DMS114 treated with DMSO at 0.1 percent for 48 hours (cell line): ENCODE measurements at regions not wholly inside any gene's neighbourhood (a gene's known extent, or its start where the extent isn't known, plus 50 kb on each side); places are given as distances from the start of the nearest gene placed in this dataset.

ENCODE experiments used
- DNase-seq: peaks from one replicate; lab custom pipeline; 2025; ENCODE audit not compliant: unreplicated experiment; lab: John Stamatoyannopoulos, UW

GRCh38 chr18:40048886-40049650 lies 1906.0 kb upstream of the PIK3C3 start:
- no peak for DNase-seq

DNA sequence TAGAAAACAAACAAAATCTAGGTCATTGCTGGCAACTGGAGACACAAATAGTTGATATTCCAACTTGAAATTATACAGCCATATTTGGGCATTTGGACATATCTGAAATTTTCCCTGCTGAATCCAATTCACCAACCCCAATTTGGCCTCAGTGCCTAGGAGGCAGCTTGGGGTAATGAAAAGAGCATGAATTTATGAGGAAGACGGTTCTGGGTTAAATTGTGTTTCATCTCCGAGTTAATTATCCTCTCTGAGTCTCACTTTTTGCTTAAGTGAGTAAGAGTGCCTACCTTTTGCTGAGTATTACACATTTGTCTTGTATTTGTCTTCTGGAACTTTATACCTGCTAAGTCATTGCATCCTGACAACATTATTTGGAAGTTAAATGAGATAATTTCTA lies 1906.8 kb upstream of the PIK3C3 start:
- DNase-seq = no peak

DNA sequence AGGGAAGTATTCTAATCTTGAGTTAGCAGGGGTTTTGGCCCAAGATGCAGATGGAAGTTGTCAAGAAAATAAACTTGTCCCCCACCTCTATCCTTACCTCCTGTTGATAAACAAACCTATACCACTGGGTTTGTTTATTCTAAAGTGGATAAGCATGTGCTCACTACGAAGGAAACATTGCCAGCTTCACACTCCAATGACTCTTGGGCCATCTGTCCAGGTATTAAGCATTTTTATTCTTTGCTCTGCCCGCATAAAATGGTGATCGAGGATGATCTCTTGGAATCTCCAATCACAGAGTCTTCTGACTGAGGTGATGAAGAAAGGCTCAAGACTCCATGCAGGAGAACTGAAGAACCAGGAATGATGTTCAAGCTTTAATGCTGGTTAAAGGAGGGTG lies 1908.4 kb upstream of the PIK3C3 start:
- no peak for DNase-seq

DNA sequence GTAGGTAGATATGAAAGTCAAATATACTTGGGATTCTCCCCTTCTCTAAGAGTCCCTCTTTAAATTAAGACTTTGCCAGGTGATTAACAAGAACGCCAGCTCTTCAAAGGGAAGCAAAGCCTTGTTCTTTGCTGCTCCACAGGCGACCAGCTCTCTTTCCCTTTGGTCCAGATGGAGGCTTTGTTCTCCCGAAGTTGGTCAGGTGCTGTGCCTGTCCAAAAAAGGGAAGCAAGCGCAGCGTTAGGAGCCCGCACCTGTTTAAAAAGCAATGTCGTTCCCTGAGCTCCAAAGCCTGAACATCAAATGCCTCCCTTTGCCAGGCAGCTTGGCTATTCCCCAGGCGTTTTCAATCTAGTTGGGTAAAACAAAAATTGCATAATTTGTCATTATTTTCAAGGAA lies 1913.1 kb upstream of the PIK3C3 start:
- DNase-seq = no peak

DNA sequence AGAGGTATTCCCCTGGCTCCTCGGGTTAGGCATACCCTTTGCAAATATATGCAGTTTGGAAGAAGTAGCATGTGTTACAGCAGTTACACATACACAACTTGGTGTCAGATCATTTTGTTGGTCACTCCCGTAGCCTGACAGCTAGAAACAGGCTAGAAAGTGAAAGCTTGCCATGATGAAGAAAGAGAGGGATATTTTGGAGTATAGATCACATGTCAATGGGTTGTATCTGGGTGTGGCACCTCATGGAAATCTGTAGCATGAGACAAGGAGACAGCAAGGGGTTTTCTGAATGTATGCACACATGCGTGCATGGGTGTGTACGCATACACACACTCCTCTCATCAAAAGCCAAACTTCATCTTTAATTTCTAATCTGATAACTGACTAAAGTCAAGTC lies 1914.5 kb upstream of the PIK3C3 start:
- DNase-seq = no peak

DNA sequence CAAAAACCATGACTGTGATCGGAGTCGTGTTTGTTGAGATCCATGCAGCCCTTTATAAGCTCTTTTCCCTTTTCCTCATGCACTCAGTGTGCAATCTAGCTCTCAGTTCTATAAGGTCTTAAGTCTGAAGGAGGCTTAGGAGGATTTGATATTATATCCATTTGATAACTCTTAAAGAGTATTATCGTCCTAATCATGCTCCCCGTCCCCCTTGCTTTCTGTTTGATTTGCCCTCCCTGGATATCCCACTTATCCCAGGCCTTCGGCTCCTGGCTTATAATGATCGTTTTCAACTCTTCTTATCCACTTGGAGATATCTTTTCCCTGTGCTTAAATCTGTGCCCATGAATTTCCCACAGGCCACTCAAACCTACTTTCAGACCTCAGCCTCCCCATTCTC lies 1917.7 kb upstream of the PIK3C3 start:
- DNase-seq = no peak

GRCh38 chr18:40036861-40037260 lies 1918.2 kb upstream of the PIK3C3 start:
- DNase-seq = no peak

GRCh38 chr18:40035966-40036365 lies 1919.1 kb upstream of the PIK3C3 start:
- DNase-seq = no peak

DNA sequence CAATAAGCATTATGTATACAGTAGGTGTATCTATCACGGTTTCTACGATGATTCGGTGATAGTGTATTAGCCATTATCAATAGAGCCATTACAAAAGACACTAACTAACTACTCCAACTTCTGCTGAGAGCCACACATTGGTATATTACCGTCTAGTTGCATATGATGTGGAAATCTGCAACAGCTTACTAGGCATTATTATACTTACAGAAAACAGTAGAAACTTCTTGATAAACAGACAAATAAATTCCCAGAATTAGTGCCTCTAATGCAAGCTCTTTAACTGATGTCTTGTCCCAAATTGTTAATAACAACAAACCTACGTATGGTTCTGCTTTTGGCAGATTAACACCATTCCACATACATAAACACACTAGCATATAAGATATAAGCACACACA lies 1923.0 kb upstream of the PIK3C3 start:
- DNase-seq = no peak

- DNase-seq = no peak
Observed at GRCh38 chr18:40031435-40031834, 1923.6 kb upstream of the PIK3C3 start.

GRCh38 chr18:40019797-40020392 lies 1935.1 kb upstream of the PIK3C3 start:
- DNase-seq = no peak

DNA sequence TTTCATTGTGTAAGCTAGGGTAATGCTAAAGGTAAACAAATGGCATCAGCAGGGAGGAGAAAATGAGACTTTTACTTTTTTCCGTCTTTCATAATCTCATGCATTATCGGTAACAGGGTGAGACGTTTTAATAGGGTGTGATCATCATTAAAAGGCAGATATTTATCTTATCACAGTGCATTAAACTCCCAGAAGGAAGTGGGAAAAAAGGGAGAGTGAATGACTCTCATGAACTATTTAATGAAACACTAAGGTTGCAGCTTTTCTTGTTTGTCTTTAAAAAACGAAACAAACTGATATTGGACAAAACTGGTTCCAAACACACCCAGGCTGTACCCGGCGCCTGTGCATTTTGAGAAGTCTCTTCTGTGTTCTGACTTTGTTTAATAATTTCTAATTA lies 1936.8 kb upstream of the PIK3C3 start:
- no peak for DNase-seq

GRCh38 chr18:40017021-40017420 lies 1938.0 kb upstream of the PIK3C3 start:
- no peak for DNase-seq

DNA sequence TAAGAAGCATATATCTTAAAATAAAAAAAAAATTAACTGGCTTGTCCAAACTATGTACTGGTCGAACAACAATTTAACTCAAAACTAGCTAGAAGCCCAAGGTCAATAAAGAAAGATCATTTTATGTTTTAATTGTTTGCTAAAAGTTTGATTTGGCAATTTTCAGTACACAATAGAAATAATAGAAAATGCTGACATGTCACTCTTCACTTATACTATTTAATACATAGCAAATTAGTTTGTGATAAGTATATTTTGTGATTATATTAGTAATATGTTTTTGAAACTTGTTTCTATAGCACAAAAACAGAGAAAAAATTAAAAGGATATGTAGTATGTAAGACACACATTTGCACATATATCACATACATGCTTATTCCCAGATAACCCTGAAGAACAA lies 1938.6 kb upstream of the PIK3C3 start:
- DNase-seq = no peak

DNA sequence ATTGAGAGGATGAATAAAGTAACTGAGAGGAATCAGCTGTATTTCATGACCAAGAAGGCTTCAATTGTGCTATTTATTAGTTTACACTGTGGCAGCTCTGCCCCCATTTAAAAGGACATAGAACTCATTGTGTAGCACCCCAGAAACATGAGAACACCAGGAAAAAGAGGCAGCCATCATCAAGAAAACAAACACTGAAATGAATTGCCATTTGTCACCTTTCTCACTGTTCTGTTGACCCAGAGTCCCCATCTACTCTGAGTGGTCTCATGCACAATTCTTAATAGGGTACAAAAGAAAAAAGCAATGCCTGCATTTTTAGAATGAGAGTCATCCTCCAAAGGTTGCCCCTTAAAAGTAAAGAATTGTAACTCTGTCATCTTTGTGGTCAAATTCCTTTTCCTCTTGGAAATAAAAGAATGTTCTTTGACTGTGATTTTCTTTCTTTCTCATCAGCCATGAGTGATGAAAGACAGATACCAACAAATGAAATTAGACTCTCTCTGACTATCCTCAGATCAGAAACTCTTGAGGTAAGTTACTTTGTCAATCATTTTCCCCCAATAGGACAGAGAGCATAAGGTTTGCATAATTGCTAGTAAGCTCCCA lies 1941.9 kb upstream of the PIK3C3 start:
- DNase-seq = no peak

- DNase-seq = no peak
Observed at GRCh38 chr18:40011201-40011600, 1943.8 kb upstream of the PIK3C3 start.

- no peak for DNase-seq
Observed at GRCh38 chr18:40006634-40007033, 1948.4 kb upstream of the PIK3C3 start.

DNA sequence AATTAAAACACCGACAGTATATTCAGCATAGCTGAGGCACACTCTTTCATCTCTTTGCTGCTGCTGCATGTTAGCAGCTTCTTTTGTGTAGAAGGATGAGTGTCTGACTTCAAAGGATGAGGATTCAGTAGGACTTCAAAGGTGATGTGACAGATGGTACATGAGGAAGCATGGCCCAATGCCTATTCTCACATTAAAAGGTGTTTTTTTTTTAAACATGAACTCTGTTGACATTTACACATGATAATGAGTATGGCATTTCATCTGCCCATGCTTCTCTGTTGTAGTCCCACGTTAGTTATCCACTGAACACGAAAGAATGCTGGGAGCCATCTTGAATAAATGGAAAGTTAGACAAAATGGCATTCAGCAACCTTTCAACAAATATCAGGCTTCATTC lies 1950.8 kb upstream of the PIK3C3 start:
- no peak for DNase-seq

- DNase-seq = no peak
Observed at GRCh38 chr18:39998317-39998716, 1956.7 kb upstream of the PIK3C3 start.

DNA sequence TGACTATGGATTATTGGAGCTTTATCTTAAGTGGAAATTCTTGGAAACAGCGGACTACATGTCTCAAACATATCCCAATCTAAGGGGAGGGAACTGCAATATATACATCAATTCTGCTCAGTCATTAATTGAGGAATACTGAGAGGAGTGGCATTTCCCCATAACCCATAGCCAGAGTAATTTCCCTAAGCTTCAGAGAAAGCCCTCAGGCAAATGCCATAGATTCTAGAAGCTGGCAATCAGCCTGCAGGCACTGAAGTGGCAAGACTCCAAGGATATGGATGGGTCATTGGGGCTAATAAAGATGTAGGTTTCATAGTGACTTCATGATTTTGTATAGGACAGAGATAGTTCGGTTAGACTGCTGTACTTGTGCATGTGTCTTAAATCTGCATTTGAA lies 1960.5 kb upstream of the PIK3C3 start:
- DNase-seq = no peak

DNA sequence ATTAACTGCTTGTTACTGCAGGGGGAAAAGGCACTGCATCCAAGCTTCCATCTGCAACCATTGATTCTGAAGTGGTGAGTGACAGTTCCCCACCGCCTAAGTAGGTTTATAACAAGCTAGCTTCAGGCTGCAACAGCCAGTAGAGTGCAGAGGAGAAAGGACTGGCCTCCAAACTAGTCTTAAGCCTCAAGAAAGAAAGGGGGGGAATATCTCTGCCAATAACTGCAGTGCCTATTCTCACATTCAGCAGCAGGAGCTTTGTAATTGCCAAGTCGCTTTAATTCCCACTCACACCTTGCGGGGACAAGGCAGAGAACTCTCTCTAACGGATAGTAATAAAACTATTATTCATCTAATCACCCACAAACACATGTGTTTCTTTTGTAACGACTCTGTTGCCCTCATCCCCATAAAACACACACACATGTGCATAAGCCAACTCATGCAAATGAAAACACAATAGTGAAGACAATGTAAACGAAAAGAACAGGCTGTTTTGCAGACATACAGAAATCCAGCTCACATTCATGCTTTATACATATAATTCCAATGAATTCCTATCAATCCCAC lies 1963.3 kb upstream of the PIK3C3 start:
- DNase-seq = no peak

- no peak for DNase-seq
Observed at GRCh38 chr18:39990540-39990939, 1964.5 kb upstream of the PIK3C3 start.
